Right lobe of liver (tissue), 6 donors: ENCODE measurements at regions not wholly inside any gene's neighbourhood (a gene's known extent, or its start where the extent isn't known, plus 50 kb on each side); places are given as distances from the start of the nearest gene placed in this dataset.
"Not testable (repeated sequence)": the region's sequence is repeated elsewhere in the genome, so short reads cannot be mapped to it uniquely, and the experiment has no call there.

Experiments
- ATAC-seq, 4 donors: fragments of 200-7000 bp; cut with Tn5 transposase; one replicate each; pipeline ENCODE4 v1.9.1; 2020; ENCODE audit warnings: mild to moderate bottlenecking in 4 of 4, moderate library complexity in 4 of 4
- DNase-seq, 3 donors: peaks; one replicate each; pipeline ENCODE4 v3.0.0-alpha.2; 2020
- H3K27ac ChIP-seq, 3 donors: fragments of 200-600 bp; one replicate each; pipeline ENCODE4 v1.8.0; 2022
- H3K27me3 ChIP-seq, 2 donors: fragments of 200-600 bp; one replicate each; pipeline ENCODE4 v1.8.0; 2022
- H3K36me3 ChIP-seq, 4 donors: fragments of 200-600 bp; sonication (generic) in 1 of 4; one replicate each; pipeline versions ENCODE4 v1.5.1 to v1.8.0; 2017 to 2022; ENCODE audit warnings: control low read depth in 1 of 4
- H3K4me1 ChIP-seq, 4 donors: fragments of 200-600 bp; sonication (generic) in 1 of 4; one replicate each; pipeline versions ENCODE4 v1.5.1 to v1.8.0; 2017 to 2022; ENCODE audit warnings: control low read depth in 1 of 4
- H3K4me3 ChIP-seq, 3 donors: fragments of 200-600 bp; one replicate each; pipeline ENCODE4 v1.8.0; 2022
- H3K9me3 ChIP-seq, 4 donors: fragments of 200-600 bp; sonication (generic) in 1 of 4; one replicate each; pipeline versions ENCODE4 v1.5.1 to v1.8.0; 2017 to 2022; ENCODE audit warnings: control low read depth in 1 of 4
- CTCF ChIP-seq, 4 donors: fragments of 200-600 bp in 3 of 4; fragments of 450-650 bp in 1 of 4; IDR thresholded peaks; one replicate each; pipeline versions ENCODE4 v1.5.1 to v1.8.0; 2016 to 2022; ENCODE audit warnings: antibody characterized with exemption in 4 of 4, mild to moderate bottlenecking in 2 of 4
- POLR2A ChIP-seq: fragments of 450-650 bp; IDR thresholded peaks from one replicate; pipeline ENCODE4 v1.6.1; 2017; ENCODE audit warnings: antibody characterized with exemption, mild to moderate bottlenecking
- WGBS: methylation state at CpG from one replicate; pipeline ENCODE4 v1.1.6; 2018; ENCODE audit warnings: low coverage, low lambda C conversion rate; ENCODE audit not compliant: insufficient coverage; ENCODE audit errors: missing lambda C conversion rate; 5-methylcytosine and 5-hydroxymethylcytosine counted together
- intact Hi-C, 2 donors: fragments of 100-400 bp; cut with DNase I; formaldehyde crosslinking; loops; one replicate each; pipeline versions ENCODE4 v1.11.2 to v1.14.1; 2022
- donor health status: DM: no; HTN: yes; CAD: no.
- donor health status: DM: no; HTN: no; CAD: no.
- donor health status: DM: no; HTN: no; CAD: no.
- donor health status: DM: no; HTN: yes; CAD: no.
- donor health status: DM: no; HTN: yes; CAD: no.

GRCh38 chr14:28163233-28163632 is 603.4 kb upstream of the FOXG1 start:
- no peak overlapping the region for H3K4me3 ChIP-seq
- intact Hi-C loops = no loop called here
- no peak overlapping the region for H3K27ac ChIP-seq
- DNase-seq (no peak), ATAC-seq (no peak)
- H3K4me1 ChIP-seq = no peaks in the 10 kb centered on the region
- WGBS = 57% methylated on average over 2 of the region's 2 CpGs
- no peaks in the 10 kb centered on the region for H3K27me3 ChIP-seq
- H3K9me3 ChIP-seq = no peaks in the 10 kb centered on the region
- no peaks in the 10 kb centered on the region for H3K36me3 ChIP-seq
- TF ChIP-seq POLR2A (no peak), CTCF (IDR thresholded peaks at IDR 0.05) (no peak)

GRCh38 chr14:28163897-28164296 is 602.7 kb upstream of the FOXG1 start:
- Histone ChIP-seq H3K27ac (no peak overlapping the region), H3K27me3 (no peaks in the 10 kb centered on the region), H3K9me3 (no peaks in the 10 kb centered on the region), H3K4me1 (no peaks in the 10 kb centered on the region), H3K36me3 (no peaks in the 10 kb centered on the region), H3K4me3 (no peak overlapping the region)
- intact Hi-C loops = no loop called here
- DNase-seq (no peak), ATAC-seq (no peak)
- 54% methylated on average over 2 of the region's 2 CpGs for WGBS
- TF ChIP-seq CTCF (IDR thresholded peaks at IDR 0.05) = no peak
- no peak for TF ChIP-seq POLR2A

- H3K4me3 ChIP-seq = peak overlapping the region in 1 of 3 donors; percentile 24
- ATAC-seq, H3K36me3 ChIP-seq, H3K27ac ChIP-seq, H3K4me1 ChIP-seq, H3K27me3 ChIP-seq, H3K9me3 ChIP-seq, intact Hi-C loops, DNase-seq: not testable (repeated sequence)
- WGBS = 74% methylated on average over 28 of the region's 29 CpGs
Observed at GRCh38 chr14:28187902-28188830, 578.4 kb upstream of the FOXG1 start.

GRCh38 chr14:28196878-28197277 is 569.7 kb upstream of the FOXG1 start:
- Histone ChIP-seq H3K4me1 (no peaks in the 10 kb centered on the region), H3K9me3 (no peaks in the 10 kb centered on the region), H3K27me3 (no peaks in the 10 kb centered on the region), H3K27ac (no peak overlapping the region), H3K4me3 (no peak overlapping the region), H3K36me3 (no peaks in the 10 kb centered on the region)
- DNase-seq = no peak
- no peak for ATAC-seq
- WGBS = 90% methylated on average over 3 of the region's 4 CpGs
- intact Hi-C loops = no loop called here
- TF ChIP-seq CTCF (IDR thresholded peaks at IDR 0.05) = no peak
- TF ChIP-seq POLR2A = no peak

GRCh38 chr14:28220391-28220790 is 546.2 kb upstream of the FOXG1 start:
- WGBS = 73% methylated on average over 2 of the region's 2 CpGs
- DNase-seq = no peak

More at GRCh38 chr14:28220391-28220790, 546.2 kb upstream of the FOXG1 start:
- H3K9me3 ChIP-seq = no peaks in the 10 kb centered on the region
- no peaks in the 10 kb centered on the region for H3K4me1 ChIP-seq
- no peak for ATAC-seq
- no peaks in the 10 kb centered on the region for H3K27me3 ChIP-seq
- no peak overlapping the region for H3K4me3 ChIP-seq
- H3K36me3 ChIP-seq = no peaks in the 10 kb centered on the region
- intact Hi-C loops = no loop called here
- TF ChIP-seq CTCF (IDR thresholded peaks at IDR 0.05) = no peak
- TF ChIP-seq POLR2A = no peak
- H3K27ac ChIP-seq = no peak overlapping the region
